ENCODE measurements at regions not wholly inside any gene's neighbourhood (a gene's known extent, or its start where the extent isn't known, plus 50 kb on each side); places are given as distances from the start of the nearest gene placed in this dataset.

DNA sequence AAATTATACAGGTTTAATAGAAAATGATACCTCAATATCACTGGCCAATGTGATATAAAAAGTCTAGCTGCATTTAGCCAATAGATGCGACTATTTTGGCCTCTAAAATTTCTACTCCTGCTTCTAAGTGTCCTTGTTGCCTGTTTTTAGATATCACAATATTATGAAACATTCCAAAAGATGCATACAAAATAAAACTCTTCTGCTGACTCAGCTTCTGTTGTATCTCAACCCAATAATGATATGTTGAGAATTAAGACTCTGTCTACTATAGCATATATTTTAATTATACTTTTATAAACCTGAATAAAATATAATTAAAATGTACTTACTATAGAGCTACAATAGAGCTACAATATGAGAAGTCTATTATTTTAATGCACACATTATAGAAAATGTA is 661.0 kb upstream of the TEX47 start:
- TF ChIP-seq CTCF (IDR thresholded peaks at IDR 0.05) (no peak), POLR2A (IDR thresholded peaks at IDR 0.05) (no peak), POLR2AphosphoS5 (IDR thresholded peaks at IDR 0.05) (no peak)

All from breast epithelium (tissue), 3 donors.